Lower leg skin (tissue), 4 donors: ENCODE measurements at regions not wholly inside any gene's neighbourhood (a gene's known extent, or its start where the extent isn't known, plus 50 kb on each side); places are given as distances from the start of the nearest gene placed in this dataset.

Experiments used
- DNase-seq, 2 donors: peaks; one replicate each; pipeline ENCODE4 v3.0.0-alpha.2; 2019; ENCODE audit warnings: low spot score in 2 of 2
- H3K4me3 ChIP-seq: fragments of 200-600 bp; sonication (generic); 2 replicates; pipeline ENCODE4 v1.5.1; 2017; ENCODE audit warnings: mild to moderate bottlenecking, low read depth; ENCODE audit not compliant: poor library complexity, severe bottlenecking
- POLR2A ChIP-seq, 2 donors: fragments of 450-650 bp; IDR thresholded peaks; one replicate each; pipeline ENCODE4 v1.6.1; 2016 to 2017; ENCODE audit warnings: antibody characterized with exemption in 2 of 2, mild to moderate bottlenecking in 1 of 2, moderate library complexity in 1 of 2
- WGBS, 2 donors: methylation state at CpG; one replicate each; pipeline ENCODE4 v1.1.5; 2018; 5-methylcytosine and 5-hydroxymethylcytosine counted together
- intact Hi-C: fragments of 100-400 bp; cut with DNase I; formaldehyde crosslinking; loops from one replicate; pipeline ENCODE4 v1.15.0; 2023; ENCODE audit warnings: low total_unique reads
- TF ChIP-seq, protein P1 (sequence below), 3 donors: fragments of 450-650 bp; IDR thresholded peaks; one replicate each; pipeline ENCODE4 v1.5.1; 2016; ENCODE audit warnings: antibody characterized with exemption in 3 of 3, mild to moderate bottlenecking in 3 of 3, moderate library complexity in 2 of 3

DNA sequence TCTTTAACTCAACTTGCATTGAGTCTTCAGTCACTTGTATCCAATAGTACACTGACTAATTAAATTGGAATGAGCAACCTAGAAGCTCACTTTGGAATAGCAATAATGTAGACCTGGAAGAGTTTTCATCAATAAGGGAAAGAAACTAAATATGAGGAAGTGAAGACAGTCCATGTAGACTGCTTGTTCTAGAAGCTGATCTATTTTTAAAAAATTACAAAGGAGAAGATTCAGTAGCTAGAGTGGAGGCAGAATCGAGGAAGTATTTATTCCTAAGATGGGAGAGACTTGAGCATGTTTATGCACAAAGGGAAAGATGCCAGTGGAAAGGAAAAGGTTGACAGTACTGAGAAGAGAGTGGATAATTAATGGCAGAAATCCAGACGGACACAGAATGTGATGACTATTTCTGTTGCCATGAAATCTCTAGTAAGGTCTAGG is 156.3 kb upstream of the PDE3A start:
- H3K4me3 ChIP-seq, result no peak overlapping the region
- 4 to 11% methylated on average over 2 of the region's 2 CpGs for WGBS, 2 donors
- TF ChIP-seq, protein P1, sequence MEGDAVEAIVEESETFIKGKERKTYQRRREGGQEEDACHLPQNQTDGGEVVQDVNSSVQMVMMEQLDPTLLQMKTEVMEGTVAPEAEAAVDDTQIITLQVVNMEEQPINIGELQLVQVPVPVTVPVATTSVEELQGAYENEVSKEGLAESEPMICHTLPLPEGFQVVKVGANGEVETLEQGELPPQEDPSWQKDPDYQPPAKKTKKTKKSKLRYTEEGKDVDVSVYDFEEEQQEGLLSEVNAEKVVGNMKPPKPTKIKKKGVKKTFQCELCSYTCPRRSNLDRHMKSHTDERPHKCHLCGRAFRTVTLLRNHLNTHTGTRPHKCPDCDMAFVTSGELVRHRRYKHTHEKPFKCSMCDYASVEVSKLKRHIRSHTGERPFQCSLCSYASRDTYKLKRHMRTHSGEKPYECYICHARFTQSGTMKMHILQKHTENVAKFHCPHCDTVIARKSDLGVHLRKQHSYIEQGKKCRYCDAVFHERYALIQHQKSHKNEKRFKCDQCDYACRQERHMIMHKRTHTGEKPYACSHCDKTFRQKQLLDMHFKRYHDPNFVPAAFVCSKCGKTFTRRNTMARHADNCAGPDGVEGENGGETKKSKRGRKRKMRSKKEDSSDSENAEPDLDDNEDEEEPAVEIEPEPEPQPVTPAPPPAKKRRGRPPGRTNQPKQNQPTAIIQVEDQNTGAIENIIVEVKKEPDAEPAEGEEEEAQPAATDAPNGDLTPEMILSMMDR (IDR thresholded peaks at IDR 0.05), result no peak
- TF ChIP-seq POLR2A (IDR thresholded peaks at IDR 0.05), result no peak
- DNase-seq, result no peak
- intact Hi-C loops, result no loop called here

DNA sequence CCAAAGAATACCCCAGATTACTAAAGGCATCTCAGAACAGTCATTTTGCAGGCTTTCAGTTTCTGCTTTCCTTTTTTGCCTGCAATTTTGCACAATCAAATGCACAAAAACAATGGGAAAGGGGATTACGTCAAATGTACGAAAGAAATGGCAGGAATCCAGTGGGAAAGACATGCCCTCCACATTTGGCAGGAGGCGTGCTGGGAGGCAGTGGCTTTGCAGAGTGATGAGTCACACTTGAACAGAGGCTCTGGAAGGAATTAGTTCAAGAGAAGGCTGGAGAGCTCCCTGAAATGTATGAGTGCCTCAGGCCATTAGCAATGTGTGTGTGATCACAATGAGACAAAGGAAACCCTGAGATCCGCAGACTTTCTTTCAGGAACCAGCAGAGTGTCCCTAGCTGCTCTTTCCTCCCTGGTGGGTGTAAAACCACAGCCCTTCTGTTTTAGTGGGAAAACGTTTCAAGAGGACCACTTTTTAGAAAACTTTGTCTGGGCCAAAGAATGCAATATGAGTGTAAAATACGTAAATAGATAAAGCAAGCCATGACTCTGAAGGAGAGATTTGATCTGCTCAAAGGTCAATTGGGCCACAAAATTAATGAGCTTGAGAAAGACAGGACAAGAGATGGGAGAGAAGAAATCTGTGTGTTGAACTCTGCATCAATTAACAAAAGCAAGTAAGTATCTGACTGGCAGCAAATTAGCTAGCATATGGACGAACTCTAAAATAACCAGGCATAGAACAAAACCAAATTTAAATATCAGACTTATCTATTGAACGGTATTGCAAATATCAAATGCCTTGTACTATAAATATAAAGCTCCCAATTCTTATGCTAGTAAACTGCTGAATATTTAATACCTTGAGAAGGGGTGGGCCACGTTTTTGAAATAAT is 155.4 kb upstream of the PDE3A start:
- TF ChIP-seq, protein P1 (IDR thresholded peaks at IDR 0.05), result no peak
- no peak for TF ChIP-seq POLR2A (IDR thresholded peaks at IDR 0.05)
- H3K4me3 ChIP-seq, result no peak overlapping the region
- 22 to 26% methylated on average over 9 of the region's 9 CpGs for WGBS, 2 donors
- DNase-seq, result peak; percentile 84 to 93
- intact Hi-C loops, result no loop called here

DNA sequence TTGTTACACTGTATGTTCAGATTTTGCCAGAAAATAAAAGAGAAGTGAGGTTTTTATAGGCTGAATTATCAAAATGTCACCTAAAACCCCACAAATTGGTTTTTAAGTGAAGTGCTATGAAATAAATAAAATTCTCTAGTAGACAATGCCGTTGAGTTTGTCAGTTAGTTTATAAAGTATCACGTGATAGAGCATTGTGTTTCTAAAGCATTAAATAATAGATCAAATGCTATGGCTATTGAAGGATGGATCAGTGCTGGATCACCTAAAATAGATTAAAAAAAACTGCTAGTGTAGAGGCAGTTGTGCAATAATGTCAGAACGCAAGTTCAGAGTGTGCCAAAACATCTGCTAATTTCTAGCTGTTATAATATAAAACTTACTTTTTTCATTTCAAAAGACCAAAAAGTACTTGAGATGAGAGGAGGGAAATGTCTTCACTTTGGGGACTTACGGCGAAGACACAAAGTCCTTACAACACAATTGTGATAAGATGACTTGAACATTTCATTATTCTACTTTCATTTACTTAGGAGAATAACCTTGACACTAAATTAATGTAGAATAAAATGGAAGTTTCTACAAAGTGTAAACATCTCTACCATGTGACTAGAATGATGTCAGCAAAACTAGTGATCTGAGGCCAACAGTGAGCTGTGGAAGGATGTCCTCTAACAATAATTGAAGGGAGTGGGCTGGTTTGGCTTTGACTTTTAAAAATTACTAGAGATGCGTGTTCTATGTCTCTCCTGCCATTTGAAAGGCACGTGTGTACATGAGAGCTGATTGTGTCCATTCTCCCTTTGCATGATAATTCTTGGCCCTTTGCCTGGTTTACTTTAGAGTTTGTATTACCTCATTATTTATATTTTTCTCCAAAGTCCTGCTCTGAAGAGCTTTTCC is 154.4 kb upstream of the PDE3A start:
- intact Hi-C loops, result no loop called here
- DNase-seq, result no peak
- H3K4me3 ChIP-seq, result no peak overlapping the region
- 56 to 57% methylated on average over 7 of the region's 7 CpGs for WGBS, 2 donors
- no peak for TF ChIP-seq POLR2A (IDR thresholded peaks at IDR 0.05)
- TF ChIP-seq, protein P1 (IDR thresholded peaks at IDR 0.05), result no peak

DNA sequence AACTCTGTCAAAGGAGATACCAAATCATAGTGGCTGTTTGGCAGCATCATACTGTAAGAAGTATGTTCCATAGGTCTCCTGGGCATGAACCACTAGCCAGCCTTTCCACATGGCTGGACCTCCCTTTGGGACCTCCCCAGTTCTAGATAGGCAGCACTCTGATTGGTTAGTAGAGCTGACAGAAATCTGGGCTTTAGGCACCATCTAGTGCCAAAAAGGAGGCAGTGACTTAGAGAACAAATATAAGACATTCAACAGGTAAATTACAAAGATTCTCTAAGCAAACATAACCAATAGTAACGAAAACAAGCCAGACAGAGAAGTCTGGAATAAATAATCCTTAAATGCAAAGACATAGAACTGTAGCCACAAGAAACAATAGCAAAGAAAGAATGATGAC is 148.0 kb upstream of the PDE3A start:
- DNase-seq, result no peak
- 87 to 94% methylated on average over 1 of the region's 1 CpG for WGBS, 2 donors
- TF ChIP-seq, protein P1 (IDR thresholded peaks at IDR 0.05), result no peak
- no peak for TF ChIP-seq POLR2A (IDR thresholded peaks at IDR 0.05)
- intact Hi-C loops, result no loop called here
- H3K4me3 ChIP-seq, result no peak overlapping the region

DNA sequence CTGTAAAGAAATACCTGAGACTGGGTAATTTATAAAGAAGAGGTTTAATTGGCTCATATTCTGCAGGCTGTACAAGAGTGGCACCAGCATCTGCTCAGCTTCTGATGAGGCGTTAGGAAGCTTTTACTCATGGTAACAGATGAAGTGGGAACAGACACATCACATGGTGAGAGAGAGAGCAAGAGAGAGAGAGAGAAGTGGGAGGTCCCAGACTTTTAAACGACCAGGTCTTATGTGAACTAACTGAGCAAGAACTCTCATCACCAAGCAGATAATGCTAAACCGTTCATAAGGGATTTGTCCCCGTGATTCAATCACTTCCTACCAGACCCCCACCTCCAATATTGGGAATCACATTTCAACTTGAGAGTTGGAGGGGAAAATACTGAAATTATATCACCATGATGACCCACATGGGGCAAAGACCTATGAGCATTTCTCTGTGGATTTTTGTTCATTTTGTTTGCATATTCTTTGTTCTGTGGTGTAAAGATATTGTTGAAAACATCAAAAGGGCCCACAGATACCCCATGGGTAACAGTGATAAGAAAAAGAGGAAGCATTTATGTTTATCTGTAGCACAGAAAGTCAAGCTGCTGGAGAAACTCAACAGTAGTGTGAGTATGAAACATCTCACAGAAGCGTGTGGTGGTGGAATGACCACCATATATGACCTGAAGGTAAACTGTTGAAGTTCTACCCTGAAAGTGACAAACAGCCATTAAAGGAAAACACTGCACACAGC is 135.2 kb upstream of the PDE3A start:
- no peak for DNase-seq
- no peak overlapping the region for H3K4me3 ChIP-seq
- 71% methylated on average over 5 of the region's 5 CpGs for WGBS, 2 donors
- TF ChIP-seq, protein P1 (IDR thresholded peaks at IDR 0.05), result no peak
- no peak for TF ChIP-seq POLR2A (IDR thresholded peaks at IDR 0.05)
- intact Hi-C loops, result no loop called here
